HCT116 (cell line): ENCODE measurements at regions not wholly inside any gene's neighbourhood (a gene's known extent, or its start where the extent isn't known, plus 50 kb on each side); places are given as distances from the start of the nearest gene placed in this dataset.

Experiments used
- ATAC-seq: fragments of 200-7000 bp; cut with Tn5 transposase; 2 replicates; pipeline ENCODE4 v1.9.1; 2020; ENCODE audit warnings: mild to moderate bottlenecking, moderate library complexity
- BruUV-seq: library from RNA; stranded (reverse); fragments of 400-500 nt; replicated peaks from 2 replicates; lab custom pipeline; 2021; lab: Mats Ljungman, UMichigan
- CTCF ChIA-PET: fragments of 300-600 bp; sonication (Branson Sonifier 250); formaldehyde crosslinking; loops from one replicate; lab custom pipeline; 2021; ENCODE audit warnings: antibody characterized with exemption; lab: Charles Lee
- POLR2A ChIA-PET: fragments of 300-600, 350-600 bp; sonication (Branson Sonifier 250); formaldehyde crosslinking; loops from one replicate; lab custom pipeline; 2021; ENCODE audit warnings: antibody characterized with exemption; lab: Charles Lee
- RAD21 ChIA-PET, 2 experiments: fragments of 300-600 bp; sonication (Branson Sonifier 250); formaldehyde crosslinking; loops; one replicate each; lab custom pipeline; 2023; ENCODE audit warnings: low total read pairs in 2 of 2; ENCODE audit not compliant: uncharacterized antibody in 2 of 2, unreplicated experiment in 2 of 2, low non-redundant PET in 1 of 2; lab: Charles Lee
- DNase-seq: peaks from one replicate; pipeline ENCODE4 v3.0.0-alpha.2; 2010; ENCODE audit warnings: low read depth, low spot score
- H2AFZ ChIP-seq: fragments of 200-600 bp; shearing (Covaris generic), sonication (generic); 2 replicates; pipeline ENCODE4 v1.6.1; 2017; ENCODE audit warnings: low read depth, mixed run types, mixed read lengths, antibody characterized with exemption, low read length; ENCODE audit not compliant: poor library complexity, severe bottlenecking
- H3K27ac ChIP-seq: 2 replicates; pipeline ENCODE4 v1.5.1; 2012; ENCODE audit warnings: low read depth, low read length
- H3K27me3 ChIP-seq: fragments of 200-600 bp; sonication (generic); 2 replicates; pipeline ENCODE4 v1.6.1; 2016; ENCODE audit warnings: mixed run types, low read length, mixed read lengths; ENCODE audit not compliant: insufficient read depth
- H3K36me3 ChIP-seq, 2 experiments: fragments of 200-500 bp in 1 of 2; fragments of 200-600 bp in 1 of 2; sonication (Bioruptor generic) in 1 of 2; sonication (generic) in 1 of 2; 2 replicates each; pipeline versions ENCODE4 v1.5.1 to v1.6.1; 2014 to 2016; ENCODE audit warnings: low read length in 2 of 2, inconsistent platforms in 1 of 2, mixed read lengths in 1 of 2, mixed run types in 1 of 2; ENCODE audit not compliant: insufficient read depth in 2 of 2, control insufficient read depth in 1 of 2
- H3K4me1 ChIP-seq, 2 experiments: fragments of 200-600 bp in 1 of 2; sonication (generic) in 1 of 2; 2 replicates each; pipeline versions ENCODE4 v1.5.1 to v1.6.1; 2012 to 2017; ENCODE audit warnings: low read length in 2 of 2, inconsistent platforms in 1 of 2, mild to moderate bottlenecking in 1 of 2, mixed read lengths in 1 of 2, mixed run types in 1 of 2, moderate library complexity in 1 of 2; ENCODE audit not compliant: insufficient read depth in 2 of 2, control insufficient read depth in 1 of 2
- H3K4me2 ChIP-seq: fragments of 200-600 bp; sonication (generic); 2 replicates; pipeline ENCODE4 v1.6.1; 2017; ENCODE audit warnings: mixed run types, low read length, mixed read lengths
- H3K4me3 ChIP-seq, 2 experiments: fragments of 200-600 bp in 1 of 2; sonication (generic) in 1 of 2; replicated peaks in 1 of 2; 2 replicates each; pipeline ENCODE4 v1.5.1; 2011 to 2016; ENCODE audit warnings: low read length in 2 of 2, control low read depth in 1 of 2, low read depth in 1 of 2, mild to moderate bottlenecking in 1 of 2, mixed read lengths in 1 of 2, mixed run types in 1 of 2
- H3K79me2 ChIP-seq: fragments of 200-600 bp; sonication (generic); 2 replicates; pipeline ENCODE4 v1.6.1; 2017; ENCODE audit warnings: mild to moderate bottlenecking, mixed run types, low read length, moderate library complexity, mixed read lengths; ENCODE audit not compliant: insufficient read depth
- H3K9ac ChIP-seq: fragments of 200-600 bp; sonication (generic); 2 replicates; pipeline ENCODE4 v1.6.1; 2016; ENCODE audit warnings: low read length, mixed read lengths
- H3K9me2 ChIP-seq: fragments of 200-600 bp; sonication (generic), shearing (Covaris generic); 2 replicates; pipeline ENCODE4 v1.6.1; 2017; ENCODE audit warnings: mixed run types, mild to moderate bottlenecking, moderate library complexity; ENCODE audit not compliant: insufficient read depth
- H3K9me3 ChIP-seq, 2 experiments: fragments of 200-500 bp in 1 of 2; fragments of 200-600 bp in 1 of 2; sonication (Bioruptor generic) in 1 of 2; sonication (generic) in 1 of 2; 2 replicates each; pipeline ENCODE4 v1.6.1; 2014 to 2017; ENCODE audit warnings: low read length in 2 of 2, mixed read lengths in 2 of 2, inconsistent platforms in 1 of 2, low read depth in 1 of 2, mild to moderate bottlenecking in 1 of 2, mixed run types in 1 of 2, moderate library complexity in 1 of 2; ENCODE audit not compliant: control insufficient read depth in 1 of 2, insufficient read depth in 1 of 2
- H4K20me1 ChIP-seq: fragments of 200-600 bp; sonication (generic), shearing (Covaris generic); 2 replicates; pipeline ENCODE4 v1.6.1; 2017; ENCODE audit warnings: mixed run types, mild to moderate bottlenecking, moderate library complexity; ENCODE audit not compliant: insufficient read depth
- ATF3 ChIP-seq: IDR thresholded peaks from 2 replicates; pipeline ENCODE4 v1.6.1; 2012
- CTCF ChIP-seq, 3 experiments: fragments of 200-600 bp in 1 of 3; sonication (generic) in 1 of 3; IDR thresholded peaks in 2 of 3; conservative IDR thresholded peaks in 1 of 3; 2 replicates each; pipeline ENCODE4 v1.5.1; 2012 to 2017; ENCODE audit warnings: low read depth in 2 of 3, low read length in 2 of 3, antibody characterized with exemption in 1 of 3, borderline replicate concordance in 1 of 3, control low read depth in 1 of 3, mild to moderate bottlenecking in 1 of 3, mixed read lengths in 1 of 3, mixed run types in 1 of 3, moderate library complexity in 1 of 3; ENCODE audit not compliant: insufficient read depth in 1 of 3
- JUND ChIP-seq: IDR thresholded peaks from 2 replicates; pipeline ENCODE4 v1.6.1; 2012
- MAX ChIP-seq: IDR thresholded peaks from 2 replicates; pipeline ENCODE4 v1.6.1; 2012
- RAD21 ChIP-seq: IDR thresholded peaks from 2 replicates; pipeline ENCODE4 v1.6.1; 2012; ENCODE audit warnings: low read depth, mild to moderate bottlenecking
- intact Hi-C: fragments of 100-400 bp; cut with micrococcal nuclease; formaldehyde crosslinking; loops from 2 replicates; pipeline ENCODE4 v1.10.0; 2022

GRCh38 chr4:83757121-83757621 lies 221.3 kb downstream of the GPAT3 start:
- Histone ChIP-seq H4K20me1 (no peaks in the 10 kb centered on the region), H3K27ac (no peak overlapping the region), H3K4me3 (no peak overlapping the region), H3K9ac (no peak overlapping the region), H3K9me3 (no peaks in the 10 kb centered on the region), H3K79me2 (no peaks in the 10 kb centered on the region), H3K36me3 (no peaks in the 10 kb centered on the region), H3K9me2 (no peaks in the 10 kb centered on the region), H3K4me2 (no peak overlapping the region), H3K4me1 (peaks cover 0 to 6% of the 10 kb centered on the region in 2 experiments; a peak in 1 of 4 replicates), H2AFZ (peak overlapping the region; percentile 7), H3K27me3 (no peaks in the 10 kb centered on the region)
- POLR2A ChIA-PET: no interaction called here
- DNase-seq (no peak), ATAC-seq (no peak)
- BruUV-seq: no TSS peak
- CTCF ChIA-PET: no interaction called here
- RAD21 ChIA-PET: no interaction called here
- intact Hi-C loops: no loop called here
- TF ChIP-seq JUND (peak; percentile 18; the same call in 1 of the 2 replicates), ATF3 (no peak)
- TF ChIP-seq, all 23 proteins: peak for 1

- no peaks in the 10 kb centered on the region for H3K36me3 ChIP-seq
- BruUV-seq: no TSS peak
- no peak overlapping the region for H3K9ac ChIP-seq
- TF ChIP-seq JUND (no peak), CTCF (IDR thresholded peaks at IDR 0.05 in 2 of 3, conservative IDR thresholded peaks at IDR 0.05 in 1 of 3; ENCODE audit: borderline replicate concordance in 1 of 3, insufficient read depth in 1 of 3, low read depth in 2 of 3, low read length in 2 of 3) (peak in 2 of 3 experiments; percentile 41 to 57; a peak in 4 of 6 replicates), MAX (no peak), RAD21 (no peak)
- peak; percentile 63 for ATAC-seq
- H3K4me1 ChIP-seq: peaks cover 4 to 15% of the 10 kb centered on the region in 2 experiments; a peak in 3 of 4 replicates
- POLR2A ChIA-PET: no interaction called here
- no peak overlapping the region for H2AFZ ChIP-seq
- CTCF ChIA-PET: interaction anchor here (0.6 to 1.0 kb wide), 2 partner anchors 15 to 18 kb away, joined by 3 to 4 read pairs; no protein-coding TSS in a partner anchor
- no peak overlapping the region for H3K4me3 ChIP-seq
- no peaks in the 10 kb centered on the region for H4K20me1 ChIP-seq
- no peaks in the 10 kb centered on the region for H3K9me3 ChIP-seq
- H3K9me2 ChIP-seq: no peaks in the 10 kb centered on the region
- no peaks in the 10 kb centered on the region for H3K27me3 ChIP-seq
- intact Hi-C loops: no loop called here
- DNase-seq: no peak
- RAD21 ChIA-PET: no interaction called here
- H3K4me2 ChIP-seq: no peak overlapping the region
- H3K79me2 ChIP-seq: no peaks in the 10 kb centered on the region
- H3K27ac ChIP-seq: no peak overlapping the region
These were observed 217.4 kb downstream of the GPAT3 start for GRCh38 chr4:83753260-83753659.
